H1 (cell line): ENCODE measurements at regions not wholly inside any gene's neighbourhood (a gene's known extent, or its start where the extent isn't known, plus 50 kb on each side); places are given as distances from the start of the nearest gene placed in this dataset.

Experiments used
- CTCF ChIA-PET: fragments of 300-600 bp; sonication (Branson Sonifier 250); formaldehyde crosslinking; loops from one replicate; lab custom pipeline; 2021; ENCODE audit not compliant: partially characterized antibody; lab: Charles Lee
- POLR2A ChIA-PET: fragments of 300-600 bp; sonication (Branson Sonifier 250); formaldehyde crosslinking; loops from one replicate; lab custom pipeline; 2021; ENCODE audit warnings: inconsistent platforms; ENCODE audit not compliant: partially characterized antibody; lab: Charles Lee
- DNase-seq, 2 experiments: peaks; one replicate each; pipeline versions ENCODE4 v3.0.0 to v3.0.0-alpha.2; 2010 to 2022; ENCODE audit warnings: low spot score in 2 of 2, low read depth in 1 of 2, mixed read lengths in 1 of 2
- FAIRE-seq: peaks from 2 replicates; lab custom pipeline; 2011; peaks lifted over from hg19 to GRCh38; lab: Jason Lieb, UNC
- H2AFZ ChIP-seq: 2 replicates; pipeline ENCODE4 v1.8.1; 2012; ENCODE audit warnings: low read length, inconsistent platforms
- H2AK5ac ChIP-seq: 2 replicates; pipeline ENCODE4 v1.6.1; 2013; ENCODE audit warnings: low read depth, low read length
- H2BK120ac ChIP-seq: replicated peaks from 2 replicates; pipeline ENCODE3; 2013; ENCODE audit warnings: low read depth, low read length, inconsistent platforms
- H2BK12ac ChIP-seq: 2 replicates; pipeline ENCODE4 v1.6.1; 2013; ENCODE audit warnings: low read depth, low read length
- H2BK15ac ChIP-seq: 2 replicates; pipeline ENCODE4 v1.6.1; 2013; ENCODE audit warnings: low read length
- H2BK20ac ChIP-seq: 2 replicates; pipeline ENCODE4 v1.6.1; 2013; ENCODE audit warnings: low read length
- H2BK5ac ChIP-seq: 2 replicates; pipeline ENCODE4 v1.6.1; 2013; ENCODE audit warnings: low read depth, low read length
- H3K14ac ChIP-seq: 2 replicates; pipeline ENCODE4 v1.6.1; 2013; ENCODE audit warnings: inconsistent platforms; ENCODE audit not compliant: insufficient read length
- H3K18ac ChIP-seq: 2 replicates; pipeline ENCODE4 v1.6.1; 2013; ENCODE audit warnings: low read length; ENCODE audit errors: extremely low read depth
- H3K23ac ChIP-seq: 2 replicates; pipeline ENCODE4 v1.6.1; 2013; ENCODE audit warnings: inconsistent platforms; ENCODE audit not compliant: insufficient read length
- H3K23me2 ChIP-seq: 2 replicates; pipeline ENCODE4 v1.6.1; 2013; ENCODE audit warnings: low read depth, low read length
- H3K27ac ChIP-seq: 2 replicates; pipeline ENCODE4 v1.6.1; 2011; ENCODE audit warnings: low read depth, low read length, inconsistent platforms
- H3K27me3 ChIP-seq, 4 experiments: replicated peaks in 1 of 4; 1 replicate in 1 of 4; 2 replicates in 3 of 4; pipeline versions ENCODE4 v1.6.1 to v1.8.1; 2011 to 2013; ENCODE audit warnings: low read length in 3 of 4, mild to moderate bottlenecking in 3 of 4, inconsistent platforms in 2 of 4, mixed read lengths in 2 of 4, moderate library complexity in 1 of 4; ENCODE audit not compliant: control insufficient read depth in 3 of 4, insufficient read depth in 3 of 4; ENCODE audit errors: extremely low read depth in 1 of 4
- H3K36me3 ChIP-seq, 4 experiments: 2 replicates each; pipeline versions ENCODE4 v1.6.1 to v1.8.1; 2011 to 2013; ENCODE audit warnings: mild to moderate bottlenecking in 4 of 4, low read length in 3 of 4, moderate library complexity in 2 of 4, control low read depth in 1 of 4, inconsistent platforms in 1 of 4; ENCODE audit not compliant: insufficient read depth in 4 of 4, control insufficient read depth in 2 of 4
- H3K4ac ChIP-seq: replicated peaks from 2 replicates; pipeline ENCODE3; 2013; ENCODE audit warnings: low read length, low read depth, mixed read lengths, inconsistent platforms; ENCODE audit not compliant: insufficient read length
- H3K4me1 ChIP-seq, 4 experiments: replicated peaks in 1 of 4; 1 replicate in 1 of 4; 2 replicates in 3 of 4; pipeline versions ENCODE4 v1.6.1 to v1.8.1; 2011 to 2013; ENCODE audit warnings: low read length in 3 of 4, inconsistent platforms in 2 of 4, mixed read lengths in 1 of 4; ENCODE audit not compliant: insufficient read depth in 4 of 4, control insufficient read depth in 3 of 4
- H3K4me2 ChIP-seq, 2 experiments: 2 replicates each; pipeline versions ENCODE4 v1.6.1 to v1.8.1; 2011 to 2013; ENCODE audit warnings: low read depth in 2 of 2, low read length in 2 of 2, control low read depth in 1 of 2, inconsistent platforms in 1 of 2, mild to moderate bottlenecking in 1 of 2; ENCODE audit not compliant: insufficient read depth in 1 of 2
- H3K4me3 ChIP-seq, 4 experiments: fragments of 200-600, 300-600 bp in 1 of 4; sonication (generic), shearing (Covaris generic), sonication (Bioruptor Twin) in 1 of 4; 2 replicates each; pipeline versions ENCODE4 v1.5.1 to v1.8.1; 2011 to 2016; ENCODE audit warnings: low read length in 4 of 4, low read depth in 3 of 4, control low read depth in 2 of 4, inconsistent platforms in 2 of 4, mild to moderate bottlenecking in 2 of 4, mixed read lengths in 1 of 4, moderate library complexity in 1 of 4; ENCODE audit not compliant: insufficient read depth in 2 of 4; ENCODE audit errors: extremely low read depth in 1 of 4
- H3K56ac ChIP-seq: replicated peaks from 2 replicates; pipeline ENCODE3; 2013; ENCODE audit warnings: low read depth, mild to moderate bottlenecking, mixed read lengths, low read length, inconsistent platforms; ENCODE audit not compliant: insufficient read length
- H3K79me1 ChIP-seq: 2 replicates; pipeline ENCODE4 v1.6.1; 2013; ENCODE audit warnings: low read depth, low read length, control low read depth
- H3K79me2 ChIP-seq, 2 experiments: 2 replicates each; pipeline versions ENCODE4 v1.6.1 to v1.8.1; 2012 to 2013; ENCODE audit warnings: low read length in 2 of 2, mild to moderate bottlenecking in 2 of 2, inconsistent platforms in 1 of 2; ENCODE audit not compliant: insufficient read depth in 2 of 2, control insufficient read depth in 1 of 2
- H3K9ac ChIP-seq, 4 experiments: replicated peaks in 1 of 4; 1 replicate in 1 of 4; 2 replicates in 3 of 4; pipeline versions ENCODE4 v1.6.1 to v1.8.1; 2011 to 2013; ENCODE audit warnings: low read depth in 3 of 4, low read length in 3 of 4, control low read depth in 2 of 4, mild to moderate bottlenecking in 2 of 4, moderate library complexity in 2 of 4, inconsistent platforms in 1 of 4; ENCODE audit errors: extremely low read depth in 1 of 4
- H3K9me3 ChIP-seq, 2 experiments: 2 replicates each; pipeline versions ENCODE4 v1.6.1 to v1.8.1; 2012 to 2013; ENCODE audit warnings: mild to moderate bottlenecking in 2 of 2, moderate library complexity in 2 of 2, control low read depth in 1 of 2, inconsistent platforms in 1 of 2, low read depth in 1 of 2, low read length in 1 of 2, mixed read lengths in 1 of 2; ENCODE audit not compliant: insufficient read depth in 2 of 2
- H4K20me1 ChIP-seq, 2 experiments: replicated peaks in 1 of 2; 2 replicates each; pipeline versions ENCODE3 to v1.8.1; 2011 to 2013; ENCODE audit warnings: inconsistent platforms in 2 of 2, low read length in 2 of 2, mild to moderate bottlenecking in 1 of 2; ENCODE audit not compliant: insufficient read depth in 2 of 2, control insufficient read depth in 1 of 2
- H4K5ac ChIP-seq: 2 replicates; pipeline ENCODE4 v1.6.1; 2013; ENCODE audit warnings: low read length, low read depth, mixed read lengths, inconsistent platforms; ENCODE audit not compliant: insufficient read length
- H4K8ac ChIP-seq: 2 replicates; pipeline ENCODE4 v1.8.0; 2013; ENCODE audit warnings: mild to moderate bottlenecking, moderate library complexity, low read length, inconsistent platforms; ENCODE audit not compliant: insufficient read depth; ENCODE audit errors: extremely low read depth
- H4K91ac ChIP-seq: replicated peaks from 2 replicates; pipeline ENCODE3; 2013; ENCODE audit warnings: low read length, mixed read lengths, inconsistent platforms; ENCODE audit not compliant: insufficient read length
- BACH1 ChIP-seq: IDR thresholded peaks from 2 replicates; pipeline ENCODE4 v1.6.1; 2012; ENCODE audit warnings: low read length, improper control_type of control experiment
- E2F6 ChIP-seq: IDR thresholded peaks from 2 replicates; pipeline ENCODE4 v1.6.1; 2012; ENCODE audit warnings: inconsistent platforms
- GABPA ChIP-seq: IDR thresholded peaks from 2 replicates; pipeline ENCODE4 v1.6.1; 2011; ENCODE audit warnings: mild to moderate bottlenecking, low read length, moderate library complexity, borderline replicate concordance; ENCODE audit not compliant: insufficient read depth
- KDM4A ChIP-seq: IDR thresholded peaks from one replicate; pipeline ENCODE4 v1.7.1; 2012; ENCODE audit warnings: low read depth, mild to moderate bottlenecking, moderate library complexity, low read length, inconsistent platforms; ENCODE audit not compliant: severe bottlenecking
- POU5F1 ChIP-seq: IDR thresholded peaks from 2 replicates; pipeline ENCODE4 v1.6.1; 2011; ENCODE audit warnings: low read depth, mild to moderate bottlenecking, low read length, moderate library complexity
- RBBP5 ChIP-seq: IDR thresholded peaks from 2 replicates; pipeline ENCODE4 v1.7.1; 2012; ENCODE audit warnings: low read depth, mild to moderate bottlenecking, inconsistent platforms, low read length, moderate library complexity, borderline replicate concordance
- SP2 ChIP-seq: IDR thresholded peaks from 2 replicates; pipeline ENCODE4 v1.6.1; 2012; ENCODE audit warnings: mild to moderate bottlenecking, low read length, inconsistent platforms
- WGBS, 2 experiments: shearing (Covaris generic) in 1 of 2; methylation state at CpG; one replicate each; pipeline versions ENCODE4 v1.1.6 to v1.1.7; 2013 to 2015; ENCODE audit warnings: low lambda C conversion rate in 2 of 2, mixed read lengths in 2 of 2, inconsistent platforms in 1 of 2, low coverage in 1 of 2, missing lambda C conversion rate in 1 of 2; ENCODE audit not compliant: insufficient replicate concordance in 2 of 2, insufficient coverage in 1 of 2, insufficient read length in 1 of 2; ENCODE audit errors: extremely low coverage in 1 of 2, missing lambda C conversion rate in 1 of 2; 5-methylcytosine and 5-hydroxymethylcytosine counted together
- TF ChIP-seq, protein P1 (sequence below): IDR thresholded peaks from 2 replicates; pipeline ENCODE4 v1.6.1; 2011; ENCODE audit warnings: low read depth, mild to moderate bottlenecking, low read length; ENCODE audit not compliant: insufficient read depth
- TF ChIP-seq, protein P2 (sequence below), 3 experiments: IDR thresholded peaks; 1 replicate in 2 of 3; 2 replicates in 1 of 3; pipeline versions ENCODE4 v1.5.1 to v1.6.1; 2011; ENCODE audit warnings: low read length in 3 of 3, mild to moderate bottlenecking in 3 of 3, inconsistent platforms in 2 of 3, low read depth in 1 of 3, moderate library complexity in 1 of 3; ENCODE audit not compliant: insufficient read depth in 1 of 3; ENCODE audit errors: control extremely low read depth in 1 of 3

DNA sequence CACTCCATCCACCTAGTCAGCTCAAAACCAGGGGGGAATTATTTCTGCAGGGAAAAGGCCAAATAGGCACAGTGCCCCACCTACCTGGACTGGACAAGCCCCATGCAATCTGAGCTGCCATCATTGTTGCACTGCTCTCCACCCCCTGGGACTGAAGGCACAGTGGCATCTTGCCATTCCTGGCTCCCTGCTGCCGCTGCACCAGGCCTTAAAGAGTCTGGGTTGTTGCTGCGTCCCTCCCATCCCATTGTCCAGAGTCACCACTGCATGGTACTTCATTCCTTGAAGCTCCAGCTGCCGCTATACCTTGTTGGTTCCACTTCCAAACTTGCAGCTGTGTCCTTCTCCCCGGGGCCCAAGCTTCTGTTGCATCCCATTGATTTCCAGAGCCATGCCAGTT is 629.7 kb downstream of the STIM2 start:
- H2BK5ac ChIP-seq: no peak overlapping the region
- no peak overlapping the region; a peak in 1 of 7 replicates for H3K9ac ChIP-seq
- H4K20me1 ChIP-seq: no peaks in the 10 kb centered on the region
- no peak overlapping the region for H3K18ac ChIP-seq
- H3K4me1 ChIP-seq: peaks cover 0 to 4% (median 2%) of the 10 kb centered on the region in 4 experiments; a peak in 3 of 7 replicates
- H3K4me2 ChIP-seq: no peak overlapping the region
- no peaks in the 10 kb centered on the region; a peak in 1 of 8 replicates for H3K36me3 ChIP-seq
- no peak overlapping the region for H3K56ac ChIP-seq
- no peak overlapping the region for H3K14ac ChIP-seq
- FAIRE-seq (no peak), DNase-seq (no peak)
- no peak overlapping the region for H2BK15ac ChIP-seq
- H2AFZ ChIP-seq: peak overlapping the region; percentile 12; the same call in 1 of the 2 replicates
- H3K23ac ChIP-seq: no peak overlapping the region
- H3K9me3 ChIP-seq: no peaks in the 10 kb centered on the region
- POLR2A ChIA-PET: interaction anchor here (0.9 kb wide), 1 partner anchor 45 kb away, joined by 3 read pairs; no protein-coding TSS in a partner anchor
- H3K23me2 ChIP-seq: no peaks in the 10 kb centered on the region
- no peak overlapping the region for H2BK12ac ChIP-seq
- no peak overlapping the region for H2BK20ac ChIP-seq
- no peak overlapping the region for H2BK120ac ChIP-seq
- no peak overlapping the region for H3K4me3 ChIP-seq
- H4K8ac ChIP-seq: no peak overlapping the region
- H4K5ac ChIP-seq: no peak overlapping the region
- H3K27me3 ChIP-seq: no peaks in the 10 kb centered on the region
- H2AK5ac ChIP-seq: no peak overlapping the region
- no peak overlapping the region for H3K4ac ChIP-seq
- CTCF ChIA-PET: interaction anchor here (1.1 kb wide), 1 partner anchor 13 kb away, joined by 4 read pairs; no protein-coding TSS in a partner anchor
- no peak overlapping the region for H3K27ac ChIP-seq
- H3K79me1 ChIP-seq: no peaks in the 10 kb centered on the region
- H3K79me2 ChIP-seq: no peaks in the 10 kb centered on the region
- 95% methylated on average over 4 of the region's 4 CpGs; no CpG with 5 or more reads in 1 of the 2 experiments for WGBS, 2 experiments
- no peak overlapping the region for H4K91ac ChIP-seq
- no peak for TF ChIP-seq POU5F1
- TF ChIP-seq BACH1: no peak
- TF ChIP-seq, protein P1, sequence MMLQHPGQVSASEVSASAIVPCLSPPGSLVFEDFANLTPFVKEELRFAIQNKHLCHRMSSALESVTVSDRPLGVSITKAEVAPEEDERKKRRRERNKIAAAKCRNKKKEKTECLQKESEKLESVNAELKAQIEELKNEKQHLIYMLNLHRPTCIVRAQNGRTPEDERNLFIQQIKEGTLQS: no peak
- TF ChIP-seq SP2: no peak
- no peak for TF ChIP-seq E2F6
- no peak for TF ChIP-seq GABPA
- TF ChIP-seq RBBP5: no peak
- TF ChIP-seq, protein P2, sequence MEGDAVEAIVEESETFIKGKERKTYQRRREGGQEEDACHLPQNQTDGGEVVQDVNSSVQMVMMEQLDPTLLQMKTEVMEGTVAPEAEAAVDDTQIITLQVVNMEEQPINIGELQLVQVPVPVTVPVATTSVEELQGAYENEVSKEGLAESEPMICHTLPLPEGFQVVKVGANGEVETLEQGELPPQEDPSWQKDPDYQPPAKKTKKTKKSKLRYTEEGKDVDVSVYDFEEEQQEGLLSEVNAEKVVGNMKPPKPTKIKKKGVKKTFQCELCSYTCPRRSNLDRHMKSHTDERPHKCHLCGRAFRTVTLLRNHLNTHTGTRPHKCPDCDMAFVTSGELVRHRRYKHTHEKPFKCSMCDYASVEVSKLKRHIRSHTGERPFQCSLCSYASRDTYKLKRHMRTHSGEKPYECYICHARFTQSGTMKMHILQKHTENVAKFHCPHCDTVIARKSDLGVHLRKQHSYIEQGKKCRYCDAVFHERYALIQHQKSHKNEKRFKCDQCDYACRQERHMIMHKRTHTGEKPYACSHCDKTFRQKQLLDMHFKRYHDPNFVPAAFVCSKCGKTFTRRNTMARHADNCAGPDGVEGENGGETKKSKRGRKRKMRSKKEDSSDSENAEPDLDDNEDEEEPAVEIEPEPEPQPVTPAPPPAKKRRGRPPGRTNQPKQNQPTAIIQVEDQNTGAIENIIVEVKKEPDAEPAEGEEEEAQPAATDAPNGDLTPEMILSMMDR (IDR thresholded peaks at IDR 0.05; ENCODE audit: control extremely low read depth in 1 of 3, insufficient read depth in 1 of 3, low read depth in 1 of 3, low read length in 3 of 3): no peak
- no peak for TF ChIP-seq KDM4A
